ENCODE measurements at regions not wholly inside any gene's neighbourhood (a gene's known extent, or its start where the extent isn't known, plus 50 kb on each side); places are given as distances from the start of the nearest gene placed in this dataset.

DNA sequence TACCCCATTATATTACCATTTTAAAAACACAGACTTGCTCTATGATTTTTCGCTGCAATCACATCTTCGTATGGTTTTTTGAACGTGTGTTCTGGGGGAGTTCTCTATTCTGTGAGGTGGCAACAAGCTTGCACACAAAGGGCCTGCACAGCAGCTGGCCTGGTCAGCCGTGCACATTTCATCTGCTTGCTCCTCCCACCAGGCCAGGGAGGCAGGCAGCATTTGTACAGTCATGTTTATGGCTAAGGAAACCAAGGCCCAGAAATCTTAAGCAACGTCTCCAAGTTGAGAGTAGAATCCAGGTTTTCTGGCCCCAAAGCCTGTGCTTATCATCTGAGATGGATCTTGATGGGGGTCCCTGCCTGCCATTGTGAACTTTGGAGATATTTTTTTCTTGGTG lies 106.4 kb upstream of the SMIM21 start:
- TF ChIP-seq CTCF (IDR thresholded peaks at IDR 0.05; ENCODE audit: insufficient read depth, low read length) (no peak), POLR2AphosphoS5 (IDR thresholded peaks at IDR 0.05; ENCODE audit: low read depth) (no peak)

Data from HL-60 (cell line).